Colon (tissue), 2 donors: ENCODE measurements at regions not wholly inside any gene's neighbourhood (a gene's known extent, or its start where the extent isn't known, plus 50 kb on each side); places are given as distances from the start of the nearest gene placed in this dataset.

Experiments used
- FAIRE-seq: peaks from 2 replicates; lab custom pipeline; 2012; peaks lifted over from hg19 to GRCh38; lab: Jason Lieb, UNC
- donor health status: control.
- donor health status: control.

- no peak for FAIRE-seq
These were observed 513.9 kb upstream of the NXPH2 start for GRCh38 chr2:139293992-139294548.

GRCh38 chr2:139281124-139281523, 500.9 kb upstream of the NXPH2 start:
- no peak for FAIRE-seq

GRCh38 chr2:139271879-139272278, 491.7 kb upstream of the NXPH2 start:
- FAIRE-seq, result no peak

GRCh38 chr2:139271149-139271548, 491.0 kb upstream of the NXPH2 start:
- FAIRE-seq, result no peak

GRCh38 chr2:139260052-139260430, 479.9 kb upstream of the NXPH2 start:
- no peak for FAIRE-seq

GRCh38 chr2:139259422-139260051, 479.3 kb upstream of the NXPH2 start:
- FAIRE-seq, result no peak

- FAIRE-seq, result no peak
These were observed 461.1 kb upstream of the NXPH2 start for GRCh38 chr2:139241286-139241685.

GRCh38 chr2:139237023-139237422, 456.8 kb upstream of the NXPH2 start:
- FAIRE-seq, result no peak

- FAIRE-seq, result no peak
These were observed 450.7 kb upstream of the NXPH2 start for GRCh38 chr2:139230881-139231280.

- FAIRE-seq, result no peak
These were observed 448.1 kb upstream of the NXPH2 start for GRCh38 chr2:139228276-139228675.

GRCh38 chr2:139225961-139226360, 445.8 kb upstream of the NXPH2 start:
- FAIRE-seq, result no peak

- FAIRE-seq, result no peak
These were observed 438.0 kb upstream of the NXPH2 start for GRCh38 chr2:139218181-139218580.

- no peak for FAIRE-seq
These were observed 437.5 kb upstream of the NXPH2 start for GRCh38 chr2:139217641-139218040.

- no peak for FAIRE-seq
These were observed 436.2 kb upstream of the NXPH2 start for GRCh38 chr2:139216435-139216834.

GRCh38 chr2:139214801-139215200, 434.6 kb upstream of the NXPH2 start:
- FAIRE-seq, result no peak

- FAIRE-seq, result no peak
These were observed 429.4 kb upstream of the NXPH2 start for GRCh38 chr2:139209586-139209985.

- FAIRE-seq, result no peak
These were observed 421.3 kb upstream of the NXPH2 start for GRCh38 chr2:139201516-139201915.

GRCh38 chr2:139196754-139197153, 416.6 kb upstream of the NXPH2 start:
- FAIRE-seq, result no peak

- no peak for FAIRE-seq
These were observed 414.4 kb upstream of the NXPH2 start for GRCh38 chr2:139194546-139194945.

- FAIRE-seq, result no peak
These were observed 396.9 kb upstream of the NXPH2 start for GRCh38 chr2:139177041-139177440.

GRCh38 chr2:139175510-139175909, 395.3 kb upstream of the NXPH2 start:
- FAIRE-seq, result no peak

- FAIRE-seq, result no peak
These were observed 390.2 kb upstream of the NXPH2 start for GRCh38 chr2:139170406-139170805.

- no peak for FAIRE-seq
These were observed 385.4 kb upstream of the NXPH2 start for GRCh38 chr2:139165601-139166000.

- no peak for FAIRE-seq
These were observed 384.9 kb upstream of the NXPH2 start for GRCh38 chr2:139165041-139165440.
